DOHH2 (cell line): ENCODE measurements at regions not wholly inside any gene's neighbourhood (a gene's known extent, or its start where the extent isn't known, plus 50 kb on each side); places are given as distances from the start of the nearest gene placed in this dataset.

Source experiments
- H3F3A ChIP-seq: fragments of 200-600 bp; sonication (generic), shearing (Covaris generic); 2 replicates; pipeline ENCODE4 v1.6.0; 2016; ENCODE audit warnings: antibody characterized with exemption, mild to moderate bottlenecking; ENCODE audit not compliant: control insufficient read depth, insufficient read depth
- H3K27ac ChIP-seq: fragments of 200-600 bp; sonication (generic); 2 replicates; pipeline ENCODE4 v1.5.1; 2014; ENCODE audit warnings: low read depth, mild to moderate bottlenecking, low read length, moderate library complexity
- H3K27me3 ChIP-seq: fragments of 200-600 bp; sonication (generic); 2 replicates; pipeline ENCODE4 v1.6.1; 2014; ENCODE audit warnings: mild to moderate bottlenecking, low read length, mixed read lengths; ENCODE audit not compliant: control insufficient read depth
- H3K36me3 ChIP-seq: fragments of 200-600 bp; sonication (generic); 2 replicates; pipeline ENCODE4 v1.6.1; 2014; ENCODE audit warnings: mild to moderate bottlenecking, low read length, moderate library complexity, mixed read lengths; ENCODE audit not compliant: control insufficient read depth
- H3K4me1 ChIP-seq: fragments of 200-600 bp; sonication (generic); 2 replicates; pipeline ENCODE4 v1.6.1; 2014; ENCODE audit warnings: mild to moderate bottlenecking, low read length, mixed read lengths; ENCODE audit not compliant: control insufficient read depth
- H3K4me2 ChIP-seq: fragments of 200-600 bp; sonication (generic); 2 replicates; pipeline ENCODE4 v1.6.0; 2014; ENCODE audit warnings: mild to moderate bottlenecking, low read length, moderate library complexity
- H3K4me3 ChIP-seq: fragments of 200-600 bp; sonication (generic); 2 replicates; pipeline ENCODE4 v1.5.1; 2014; ENCODE audit warnings: mild to moderate bottlenecking, low read length, mixed read lengths
- H3K79me2 ChIP-seq: fragments of 200-600 bp; sonication (generic); 2 replicates; pipeline ENCODE4 v1.6.1; 2014; ENCODE audit warnings: mild to moderate bottlenecking, low read length, mixed read lengths; ENCODE audit not compliant: control insufficient read depth
- H3K9me2 ChIP-seq: fragments of 200-600 bp; sonication (generic); replicated peaks from 2 replicates; pipeline ENCODE4 v1.6.1; 2014; ENCODE audit warnings: mild to moderate bottlenecking, low read length, mixed read lengths; ENCODE audit not compliant: control insufficient read depth
- H3K9me3 ChIP-seq: fragments of 200-600 bp; sonication (generic); 2 replicates; pipeline ENCODE4 v1.6.1; 2014; ENCODE audit warnings: antibody characterized with exemption, low read length, mixed read lengths; ENCODE audit not compliant: control insufficient read depth, insufficient read depth
- H4K20me1 ChIP-seq: fragments of 200-600 bp; sonication (generic); 2 replicates; pipeline ENCODE4 v1.6.0; 2014; ENCODE audit warnings: low read depth, mild to moderate bottlenecking, antibody characterized with exemption, low read length, moderate library complexity; ENCODE audit not compliant: control insufficient read depth, insufficient read depth
- CTCF ChIP-seq: fragments of 200-600 bp; sonication (generic); IDR thresholded peaks from one replicate; pipeline ENCODE4 v1.5.1; 2014; ENCODE audit warnings: antibody characterized with exemption, mild to moderate bottlenecking, low read depth, low read length; ENCODE audit not compliant: poor library complexity, severe bottlenecking
- EZH2phosphoT487 ChIP-seq: fragments of 200-600 bp; sonication (generic); IDR thresholded peaks from 2 replicates; pipeline ENCODE4 v1.6.1; 2017; ENCODE audit warnings: borderline replicate concordance, mild to moderate bottlenecking, antibody characterized with exemption, low read length, moderate library complexity, mixed read lengths

- H3K79me2 ChIP-seq = no peaks in the 10 kb centered on the region
- H3K9me2 ChIP-seq = no peaks in the 10 kb centered on the region
- H3K36me3 ChIP-seq = no peaks in the 10 kb centered on the region
- H3K4me3 ChIP-seq = no peak overlapping the region
- no peak overlapping the region for H3K4me2 ChIP-seq
- no peaks in the 10 kb centered on the region for H3K27me3 ChIP-seq
- H3K27ac ChIP-seq = no peak overlapping the region
- no peaks in the 10 kb centered on the region for H4K20me1 ChIP-seq
- TF ChIP-seq CTCF (no peak), EZH2phosphoT487 (no peak)
- peaks cover 16% of the 10 kb centered on the region for H3K4me1 ChIP-seq
- no peaks in the 10 kb centered on the region for H3F3A ChIP-seq
- no peaks in the 10 kb centered on the region for H3K9me3 ChIP-seq
Observed at GRCh38 chr17:37848690-37849616, 75.3 kb upstream of the TBC1D3K start.

- Histone ChIP-seq H4K20me1 (no peaks in the 10 kb centered on the region), H3K9me3 (no peaks in the 10 kb centered on the region), H3K9me2 (no peaks in the 10 kb centered on the region), H3K79me2 (no peaks in the 10 kb centered on the region), H3K4me3 (no peak overlapping the region), H3F3A (no peaks in the 10 kb centered on the region), H3K27ac (no peak overlapping the region), H3K27me3 (no peaks in the 10 kb centered on the region), H3K4me2 (no peak overlapping the region), H3K36me3 (no peaks in the 10 kb centered on the region), H3K4me1 (peaks cover 21% of the 10 kb centered on the region)
- TF ChIP-seq CTCF (no peak), EZH2phosphoT487 (no peak)
Observed at GRCh38 chr17:37847811-37848331, 76.3 kb upstream of the TBC1D3K start.

GRCh38 chr17:37847102-37847501 lies 77.1 kb upstream of the TBC1D3K start:
- Histone ChIP-seq H3K4me1 (peaks cover 21% of the 10 kb centered on the region), H3F3A (peaks cover 3% of the 10 kb centered on the region; the same call in 1 of the 2 replicates), H3K27me3 (no peaks in the 10 kb centered on the region), H3K4me2 (no peak overlapping the region), H3K9me3 (no peaks in the 10 kb centered on the region), H3K4me3 (no peak overlapping the region), H4K20me1 (no peaks in the 10 kb centered on the region), H3K9me2 (no peaks in the 10 kb centered on the region), H3K79me2 (no peaks in the 10 kb centered on the region), H3K27ac (no peak overlapping the region), H3K36me3 (no peaks in the 10 kb centered on the region)
- TF ChIP-seq CTCF = no peak
- TF ChIP-seq EZH2phosphoT487 = no peak
